Upper lobe of left lung (tissue), 6 donors: ENCODE measurements at regions not wholly inside any gene's neighbourhood (a gene's known extent, or its start where the extent isn't known, plus 50 kb on each side); places are given as distances from the start of the nearest gene placed in this dataset.

ENCODE experiments used
- ATAC-seq, 2 donors: fragments of 200-7000 bp; cut with Tn5 transposase; one replicate each; pipeline ENCODE4 v1.9.1; 2022; ENCODE audit warnings: mild to moderate bottlenecking in 2 of 2, moderate library complexity in 2 of 2; ENCODE audit not compliant: low FRiP score in 2 of 2
- DNase-seq, 2 donors: peaks; one replicate each; pipeline ENCODE4 v3.0.0-alpha.2; 2019 to 2020
- H3K27ac ChIP-seq, 4 donors: fragments of 200-600 bp; sonication (generic); one replicate each; pipeline ENCODE4 v1.5.1; 2016 to 2019
- H3K27me3 ChIP-seq, 4 donors: fragments of 200-600 bp; sonication (generic); one replicate each; pipeline ENCODE4 v1.5.1; 2017 to 2019
- H3K36me3 ChIP-seq, 4 donors: fragments of 200-600 bp; sonication (generic); one replicate each; pipeline ENCODE4 v1.5.1; 2016 to 2019
- H3K4me1 ChIP-seq, 4 donors: fragments of 200-600 bp; sonication (generic); one replicate each; pipeline ENCODE4 v1.5.1; 2018 to 2019
- H3K4me3 ChIP-seq, 4 donors: fragments of 200-600 bp; sonication (generic); one replicate each; pipeline ENCODE4 v1.5.1; 2017 to 2019; ENCODE audit warnings: mild to moderate bottlenecking in 2 of 4, moderate library complexity in 1 of 4
- H3K9me3 ChIP-seq, 4 donors: fragments of 200-600 bp; sonication (generic); one replicate each; pipeline ENCODE4 v1.5.1; 2018 to 2019
- EP300 ChIP-seq, 4 donors: sonication (generic); formaldehyde crosslinking; IDR thresholded peaks; one replicate each; pipeline ENCODE4 v1.5.1; 2017; ENCODE audit warnings: antibody characterized with exemption in 4 of 4, control low read depth in 2 of 4
- POLR2A ChIP-seq, 4 donors: fragments of 450-650 bp; IDR thresholded peaks; one replicate each; pipeline ENCODE4 v1.5.1; 2016 to 2017; ENCODE audit warnings: antibody characterized with exemption in 4 of 4, mild to moderate bottlenecking in 2 of 4
- POLR2AphosphoS5 ChIP-seq, 2 donors: sonication (generic); formaldehyde crosslinking; IDR thresholded peaks; one replicate each; pipeline ENCODE4 v1.5.1; 2017; ENCODE audit warnings: antibody characterized with exemption in 2 of 2
- WGBS, 2 donors: methylation state at CpG; one replicate each; pipeline ENCODE4 v1.1.5; 2017 to 2018; 5-methylcytosine and 5-hydroxymethylcytosine counted together
- TF ChIP-seq, protein P1 (sequence below), 6 experiments: fragments of 450-650 bp in 4 of 6; fragments of 200-600 bp in 2 of 6; sonication (generic) in 2 of 6; IDR thresholded peaks; one replicate each; pipeline ENCODE4 v1.5.1; 2016 to 2019; ENCODE audit warnings: antibody characterized with exemption in 6 of 6
- donor health status: DM: no; HTN: no; CAD: no; lungs with moderate emphysema.
- donor health status: DM: no; HTN: yes; CAD: no; lungs with severe emphysema.

DNA sequence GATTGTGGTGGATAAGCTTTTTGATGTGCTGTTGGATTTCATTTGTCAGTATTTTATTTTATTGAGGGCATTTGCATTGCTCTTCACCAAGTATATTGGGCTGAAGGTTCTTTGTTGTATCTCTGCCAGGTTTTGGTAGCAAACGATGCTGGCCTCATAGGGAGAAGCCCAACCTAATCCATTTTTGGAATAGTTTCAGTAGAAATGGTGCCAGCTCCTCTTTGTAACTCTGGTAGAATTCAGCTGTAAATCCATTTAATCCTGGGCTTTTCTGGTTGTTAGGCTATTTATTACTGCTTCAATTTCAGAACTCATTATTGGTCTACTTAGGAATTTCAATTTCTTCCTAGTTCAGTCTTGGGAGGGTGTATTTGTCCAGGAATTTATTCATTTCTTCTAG is 309.8 kb upstream of the SETBP1 start:
- WGBS, 2 donors = 63 to 75% methylated on average over 1 of the region's 1 CpG
- H3K27me3 ChIP-seq = no peaks in the 10 kb centered on the region
- DNase-seq (no peak), ATAC-seq (no peak)
- no peak overlapping the region for H3K4me3 ChIP-seq
- H3K27ac ChIP-seq = no peak overlapping the region
- no peak for TF ChIP-seq POLR2AphosphoS5 (IDR thresholded peaks at IDR 0.05)
- TF ChIP-seq, protein P1, sequence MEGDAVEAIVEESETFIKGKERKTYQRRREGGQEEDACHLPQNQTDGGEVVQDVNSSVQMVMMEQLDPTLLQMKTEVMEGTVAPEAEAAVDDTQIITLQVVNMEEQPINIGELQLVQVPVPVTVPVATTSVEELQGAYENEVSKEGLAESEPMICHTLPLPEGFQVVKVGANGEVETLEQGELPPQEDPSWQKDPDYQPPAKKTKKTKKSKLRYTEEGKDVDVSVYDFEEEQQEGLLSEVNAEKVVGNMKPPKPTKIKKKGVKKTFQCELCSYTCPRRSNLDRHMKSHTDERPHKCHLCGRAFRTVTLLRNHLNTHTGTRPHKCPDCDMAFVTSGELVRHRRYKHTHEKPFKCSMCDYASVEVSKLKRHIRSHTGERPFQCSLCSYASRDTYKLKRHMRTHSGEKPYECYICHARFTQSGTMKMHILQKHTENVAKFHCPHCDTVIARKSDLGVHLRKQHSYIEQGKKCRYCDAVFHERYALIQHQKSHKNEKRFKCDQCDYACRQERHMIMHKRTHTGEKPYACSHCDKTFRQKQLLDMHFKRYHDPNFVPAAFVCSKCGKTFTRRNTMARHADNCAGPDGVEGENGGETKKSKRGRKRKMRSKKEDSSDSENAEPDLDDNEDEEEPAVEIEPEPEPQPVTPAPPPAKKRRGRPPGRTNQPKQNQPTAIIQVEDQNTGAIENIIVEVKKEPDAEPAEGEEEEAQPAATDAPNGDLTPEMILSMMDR (IDR thresholded peaks at IDR 0.05) = no peak
- TF ChIP-seq POLR2A (IDR thresholded peaks at IDR 0.05) = no peak
- TF ChIP-seq EP300 (IDR thresholded peaks at IDR 0.05) = no peak
- no peaks in the 10 kb centered on the region for H3K4me1 ChIP-seq
- peaks cover 0 to 20% (median 14%) of the 10 kb centered on the region in 4 donors for H3K9me3 ChIP-seq
- no peaks in the 10 kb centered on the region for H3K36me3 ChIP-seq

DNA sequence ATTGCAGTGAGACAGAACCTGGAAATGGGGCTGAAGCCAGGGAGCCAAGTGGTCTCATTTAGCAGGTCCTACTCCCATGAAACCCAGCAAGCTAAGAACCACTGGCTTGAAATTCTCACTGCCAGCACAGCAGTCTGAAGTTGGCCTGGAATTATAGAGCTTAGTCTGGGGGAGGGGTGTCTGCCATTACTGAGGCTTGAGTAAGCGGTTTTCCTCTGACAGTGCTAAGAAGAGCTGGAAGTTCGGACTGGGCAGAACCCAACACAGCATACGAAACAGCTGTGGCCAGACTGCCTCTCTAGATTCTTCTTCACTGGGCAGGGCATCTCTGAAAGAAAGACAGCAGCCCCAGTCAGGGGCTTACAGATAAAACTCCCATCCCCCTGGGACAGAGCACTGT is 305.7 kb upstream of the SETBP1 start:
- Histone ChIP-seq H3K27ac (no peak overlapping the region), H3K4me3 (no peak overlapping the region), H3K36me3 (no peaks in the 10 kb centered on the region), H3K9me3 (peaks cover 0 to 17% (median 12%) of the 10 kb centered on the region in 4 donors), H3K4me1 (no peaks in the 10 kb centered on the region), H3K27me3 (no peaks in the 10 kb centered on the region)
- no peak for ATAC-seq
- TF ChIP-seq, protein P1 (IDR thresholded peaks at IDR 0.05) = no peak
- TF ChIP-seq EP300 (IDR thresholded peaks at IDR 0.05) = no peak
- no peak for TF ChIP-seq POLR2A (IDR thresholded peaks at IDR 0.05)
- no peak for TF ChIP-seq POLR2AphosphoS5 (IDR thresholded peaks at IDR 0.05)
- DNase-seq = no peak
- WGBS, 2 donors = 78 to 89% methylated on average over 3 of the region's 3 CpGs

DNA sequence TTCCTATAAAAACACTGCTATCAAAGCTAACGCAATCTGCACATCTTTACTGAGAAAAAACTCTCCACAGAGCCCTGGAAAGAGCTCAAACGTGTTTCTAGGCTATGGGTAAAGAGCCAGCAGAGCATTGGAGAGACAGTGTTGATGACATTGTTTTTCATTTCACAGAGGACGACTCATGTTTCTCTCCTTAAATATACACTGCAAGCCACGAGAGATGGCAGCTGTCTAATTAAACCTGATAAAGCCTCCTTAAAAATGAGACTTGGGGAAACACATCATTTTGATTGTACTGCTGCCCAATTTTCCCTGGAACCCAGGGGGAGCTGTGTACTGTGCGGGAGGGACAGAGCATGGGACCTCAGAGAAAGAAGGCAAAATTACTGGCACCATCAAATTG is 294.3 kb upstream of the SETBP1 start:
- H3K4me1 ChIP-seq = no peaks in the 10 kb centered on the region
- 71 to 77% methylated on average over 5 of the region's 5 CpGs for WGBS, 2 donors
- no peak for TF ChIP-seq POLR2AphosphoS5 (IDR thresholded peaks at IDR 0.05)
- no peak for TF ChIP-seq EP300 (IDR thresholded peaks at IDR 0.05)
- TF ChIP-seq, protein P1 (IDR thresholded peaks at IDR 0.05) = no peak
- TF ChIP-seq POLR2A (IDR thresholded peaks at IDR 0.05) = no peak

DNA sequence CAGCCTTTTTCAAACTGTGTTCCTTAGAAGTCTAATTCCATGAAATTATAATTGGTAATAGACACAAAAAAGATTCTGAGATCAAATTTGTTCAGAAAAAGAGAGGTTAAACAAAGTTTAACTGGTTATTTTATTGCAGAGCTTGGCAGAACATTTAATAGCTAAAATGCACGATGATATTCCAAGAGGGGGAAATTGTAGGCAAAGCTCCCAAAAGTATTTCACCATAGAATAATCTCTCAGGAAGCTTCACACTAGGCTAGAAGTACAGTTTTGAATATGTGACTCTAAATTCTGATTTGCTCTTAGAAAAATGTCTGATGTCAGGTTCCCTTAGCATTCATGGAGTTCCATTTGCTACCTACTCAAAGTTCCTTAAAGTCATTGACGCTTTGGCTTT is 292.4 kb upstream of the SETBP1 start:
- WGBS, 2 donors = 74 to 83% methylated on average over 2 of the region's 2 CpGs
- ATAC-seq = no peak

More for the DNA sequence above, 294.3 kb upstream of the SETBP1 start:
- ATAC-seq (no peak), DNase-seq (no peak)
- Histone ChIP-seq H3K27ac (no peak overlapping the region), H3K36me3 (no peaks in the 10 kb centered on the region), H3K27me3 (peaks cover 0 to 3% (median 0%) of the 10 kb centered on the region in 4 donors), H3K9me3 (no peaks in the 10 kb centered on the region), H3K4me3 (no peak overlapping the region)

DNA sequence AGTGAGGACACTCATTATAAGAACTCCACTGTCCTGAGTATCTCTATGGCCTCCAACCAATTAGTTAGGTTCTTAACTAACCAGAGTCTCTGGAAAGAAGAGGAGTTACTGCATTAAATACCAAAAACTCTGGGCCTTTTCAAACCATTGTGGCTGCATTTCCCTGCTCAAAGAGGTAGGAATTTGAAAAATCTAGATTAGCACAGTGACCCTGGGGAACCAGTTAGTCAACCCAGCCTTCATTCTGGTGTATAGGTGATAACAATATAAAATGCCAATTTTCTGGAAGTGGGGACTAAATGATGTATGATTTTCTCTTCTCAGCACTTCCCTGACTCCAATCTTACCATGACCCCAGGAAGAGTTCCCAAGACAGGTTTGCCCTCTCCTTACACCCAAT is 287.8 kb upstream of the SETBP1 start:
- Histone ChIP-seq H3K27ac (no peak overlapping the region), H3K4me3 (no peak overlapping the region)
- ATAC-seq = no peak

More for the DNA sequence above, 292.4 kb upstream of the SETBP1 start:
- no peaks in the 10 kb centered on the region for H3K9me3 ChIP-seq
- H3K4me3 ChIP-seq = no peak overlapping the region
- H3K27me3 ChIP-seq = peaks cover 0 to 2% (median 0%) of the 10 kb centered on the region in 4 donors
- H3K4me1 ChIP-seq = no peaks in the 10 kb centered on the region
- TF ChIP-seq, protein P1 (IDR thresholded peaks at IDR 0.05) = no peak
- no peak for TF ChIP-seq EP300 (IDR thresholded peaks at IDR 0.05)
- no peak for TF ChIP-seq POLR2AphosphoS5 (IDR thresholded peaks at IDR 0.05)
- TF ChIP-seq POLR2A (IDR thresholded peaks at IDR 0.05) = no peak
- no peak overlapping the region for H3K27ac ChIP-seq
- no peak for DNase-seq
- no peaks in the 10 kb centered on the region for H3K36me3 ChIP-seq

More for the DNA sequence above, 287.8 kb upstream of the SETBP1 start:
- Histone ChIP-seq H3K4me1 (no peaks in the 10 kb centered on the region), H3K27me3 (no peaks in the 10 kb centered on the region), H3K36me3 (no peaks in the 10 kb centered on the region), H3K9me3 (no peaks in the 10 kb centered on the region)
- TF ChIP-seq POLR2A (IDR thresholded peaks at IDR 0.05) (no peak), POLR2AphosphoS5 (IDR thresholded peaks at IDR 0.05) (no peak), EP300 (IDR thresholded peaks at IDR 0.05) (no peak)
- TF ChIP-seq, protein P1 (IDR thresholded peaks at IDR 0.05) = no peak
- no peak for DNase-seq
